Gastrocnemius medialis (tissue), 4 donors: ENCODE measurements at regions not wholly inside any gene's neighbourhood (a gene's known extent, or its start where the extent isn't known, plus 50 kb on each side); places are given as distances from the start of the nearest gene placed in this dataset.

Experiments
- ATAC-seq, 2 donors: fragments of 150-250 bp; one replicate each; pipeline ENCODE4 v1.9.1; 2016
- DNase-seq, 2 donors: peaks; one replicate each; pipeline ENCODE4 v3.0.0-alpha.2; 2019
- H3K27ac ChIP-seq, 4 donors: fragments of 200-600 bp; sonication (generic); 1 replicate in 1 of 4; 2 replicates in 3 of 4; pipeline ENCODE4 v1.5.1; 2016 to 2018; ENCODE audit warnings: mild to moderate bottlenecking in 2 of 4, moderate library complexity in 1 of 4
- H3K27me3 ChIP-seq, 3 donors: fragments of 200-600 bp; sonication (generic) in 2 of 3; 1 replicate in 1 of 3; 2 replicates in 2 of 3; pipeline versions ENCODE4 v1.5.1 to v1.6.0; 2016 to 2019; ENCODE audit warnings: mild to moderate bottlenecking in 1 of 3, moderate library complexity in 1 of 3
- H3K36me3 ChIP-seq, 2 donors: fragments of 200-600 bp; sonication (generic) in 1 of 2; one replicate each; pipeline ENCODE4 v1.5.1; 2017 to 2018
- H3K4me1 ChIP-seq, 2 donors: fragments of 200-600 bp; sonication (generic) in 1 of 2; one replicate each; pipeline ENCODE4 v1.5.1; 2016 to 2017; ENCODE audit warnings: mild to moderate bottlenecking in 2 of 2
- H3K4me3 ChIP-seq, 4 donors: fragments of 200-600 bp; sonication (generic) in 3 of 4; 1 replicate in 1 of 4; 2 replicates in 3 of 4; pipeline ENCODE4 v1.5.1; 2016 to 2019; ENCODE audit warnings: mild to moderate bottlenecking in 2 of 4
- H3K9me3 ChIP-seq, 3 donors: fragments of 200-600 bp; sonication (generic) in 2 of 3; 1 replicate in 1 of 3; 2 replicates in 2 of 3; pipeline ENCODE4 v1.5.1; 2016 to 2019
- POLR2A ChIP-seq, 2 donors: fragments of 450-650 bp; IDR thresholded peaks; one replicate each; pipeline ENCODE4 v1.6.1; 2017; ENCODE audit warnings: antibody characterized with exemption in 2 of 2, mild to moderate bottlenecking in 2 of 2, moderate library complexity in 2 of 2
- in situ Hi-C, 4 donors: fragments of 200-750 bp; cut with MboI; loops; one replicate each; pipeline versions ENCODE4 v1.15.0 to v1.8.0; 2017; ENCODE audit warnings: low sequenced_read_pairs in 4 of 4
- intact Hi-C: fragments of 100-400 bp; cut with DNase I; formaldehyde crosslinking; loops from one replicate; pipeline ENCODE4 v1.15.1; 2023; ENCODE audit warnings: low total_unique reads
- TF ChIP-seq, protein P1 (sequence below), 5 experiments: fragments of 450-650 bp in 3 of 5; fragments of 200-600 bp in 2 of 5; sonication (generic) in 2 of 5; IDR thresholded peaks in 4 of 5; conservative IDR thresholded peaks in 1 of 5; 1 replicate in 4 of 5; 2 replicates in 1 of 5; pipeline ENCODE4 v1.5.1; 2016 to 2019; ENCODE audit warnings: antibody characterized with exemption in 5 of 5, mild to moderate bottlenecking in 3 of 5, moderate library complexity in 3 of 5

- in situ Hi-C loops: no loop called here
- Histone ChIP-seq H3K4me1 (no peaks in the 10 kb centered on the region), H3K9me3 (no peaks in the 10 kb centered on the region), H3K36me3 (no peaks in the 10 kb centered on the region), H3K27me3 (no peaks in the 10 kb centered on the region), H3K27ac (no peak overlapping the region), H3K4me3 (no peak overlapping the region)
- ATAC-seq (no peak), DNase-seq (no peak)
- intact Hi-C loops: no loop called here
- TF ChIP-seq, protein P1, sequence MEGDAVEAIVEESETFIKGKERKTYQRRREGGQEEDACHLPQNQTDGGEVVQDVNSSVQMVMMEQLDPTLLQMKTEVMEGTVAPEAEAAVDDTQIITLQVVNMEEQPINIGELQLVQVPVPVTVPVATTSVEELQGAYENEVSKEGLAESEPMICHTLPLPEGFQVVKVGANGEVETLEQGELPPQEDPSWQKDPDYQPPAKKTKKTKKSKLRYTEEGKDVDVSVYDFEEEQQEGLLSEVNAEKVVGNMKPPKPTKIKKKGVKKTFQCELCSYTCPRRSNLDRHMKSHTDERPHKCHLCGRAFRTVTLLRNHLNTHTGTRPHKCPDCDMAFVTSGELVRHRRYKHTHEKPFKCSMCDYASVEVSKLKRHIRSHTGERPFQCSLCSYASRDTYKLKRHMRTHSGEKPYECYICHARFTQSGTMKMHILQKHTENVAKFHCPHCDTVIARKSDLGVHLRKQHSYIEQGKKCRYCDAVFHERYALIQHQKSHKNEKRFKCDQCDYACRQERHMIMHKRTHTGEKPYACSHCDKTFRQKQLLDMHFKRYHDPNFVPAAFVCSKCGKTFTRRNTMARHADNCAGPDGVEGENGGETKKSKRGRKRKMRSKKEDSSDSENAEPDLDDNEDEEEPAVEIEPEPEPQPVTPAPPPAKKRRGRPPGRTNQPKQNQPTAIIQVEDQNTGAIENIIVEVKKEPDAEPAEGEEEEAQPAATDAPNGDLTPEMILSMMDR (IDR thresholded peaks at IDR 0.05 in 4 of 5, conservative IDR thresholded peaks at IDR 0.05 in 1 of 5): no peak
- TF ChIP-seq POLR2A (IDR thresholded peaks at IDR 0.05): no peak
These were observed 507.4 kb upstream of the RAG2 start for GRCh38 chr11:37105427-37105826.

GRCh38 chr11:37104380-37104779, 506.3 kb upstream of the RAG2 start:
- intact Hi-C loops: no loop called here
- TF ChIP-seq, protein P1 (IDR thresholded peaks at IDR 0.05 in 4 of 5, conservative IDR thresholded peaks at IDR 0.05 in 1 of 5): no peak
- no peak for TF ChIP-seq POLR2A (IDR thresholded peaks at IDR 0.05)
- no peaks in the 10 kb centered on the region for H3K4me1 ChIP-seq
- no peaks in the 10 kb centered on the region for H3K9me3 ChIP-seq
- no peak for DNase-seq
- no peaks in the 10 kb centered on the region for H3K36me3 ChIP-seq
- ATAC-seq: no peak
- H3K4me3 ChIP-seq: no peak overlapping the region
- H3K27me3 ChIP-seq: no peaks in the 10 kb centered on the region
- in situ Hi-C loops: no loop called here
- no peak overlapping the region for H3K27ac ChIP-seq

DNA sequence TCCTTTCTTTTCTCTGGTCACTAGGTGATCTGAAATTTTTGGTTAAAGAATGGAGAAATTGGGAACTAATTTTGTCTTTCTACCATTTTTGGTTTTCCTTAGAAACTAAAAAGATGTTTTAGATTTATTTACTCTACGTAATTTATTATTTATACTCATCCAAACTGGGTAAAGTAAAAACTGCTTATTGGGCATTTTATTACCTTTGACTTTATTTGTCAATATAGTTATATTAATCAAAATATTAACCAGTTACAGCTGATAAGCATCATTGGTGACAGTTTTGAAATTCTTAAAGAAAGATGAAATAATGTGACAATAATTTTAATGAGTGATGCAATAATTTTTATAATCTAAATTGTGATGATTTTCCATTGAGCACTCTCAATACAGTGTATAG, 502.0 kb upstream of the RAG2 start:
- in situ Hi-C loops: no loop called here
- TF ChIP-seq POLR2A (IDR thresholded peaks at IDR 0.05): no peak
- TF ChIP-seq, protein P1 (IDR thresholded peaks at IDR 0.05 in 4 of 5, conservative IDR thresholded peaks at IDR 0.05 in 1 of 5): no peak
- H3K4me3 ChIP-seq: no peak overlapping the region

GRCh38 chr11:37092487-37092886, 494.5 kb upstream of the RAG2 start:
- TF ChIP-seq POLR2A (IDR thresholded peaks at IDR 0.05): no peak
- TF ChIP-seq, protein P1 (IDR thresholded peaks at IDR 0.05 in 4 of 5, conservative IDR thresholded peaks at IDR 0.05 in 1 of 5): no peak
- Histone ChIP-seq H3K27ac (no peak overlapping the region), H3K9me3 (no peaks in the 10 kb centered on the region), H3K27me3 (no peaks in the 10 kb centered on the region), H3K36me3 (no peaks in the 10 kb centered on the region), H3K4me1 (no peaks in the 10 kb centered on the region), H3K4me3 (no peak overlapping the region)
- ATAC-seq (no peak), DNase-seq (no peak)
- intact Hi-C loops: no loop called here
- in situ Hi-C loops: no loop called here

More for the DNA sequence above, 502.0 kb upstream of the RAG2 start:
- H3K36me3 ChIP-seq: no peaks in the 10 kb centered on the region
- DNase-seq: no peak
- intact Hi-C loops: no loop called here
- H3K4me1 ChIP-seq: no peaks in the 10 kb centered on the region
- H3K27me3 ChIP-seq: no peaks in the 10 kb centered on the region
- H3K27ac ChIP-seq: no peak overlapping the region
- H3K9me3 ChIP-seq: no peaks in the 10 kb centered on the region
- no peak for ATAC-seq

- intact Hi-C loops: no loop called here
These were observed 491.4 kb upstream of the RAG2 start for GRCh38 chr11:37089439-37089838.

More at GRCh38 chr11:37089439-37089838, 491.4 kb upstream of the RAG2 start:
- DNase-seq (no peak), ATAC-seq (no peak)
- no peak overlapping the region for H3K27ac ChIP-seq
- H3K36me3 ChIP-seq: no peaks in the 10 kb centered on the region
- H3K4me3 ChIP-seq: no peak overlapping the region
- no peaks in the 10 kb centered on the region for H3K27me3 ChIP-seq
- in situ Hi-C loops: no loop called here
- H3K9me3 ChIP-seq: no peaks in the 10 kb centered on the region
- H3K4me1 ChIP-seq: no peaks in the 10 kb centered on the region
- TF ChIP-seq, protein P1 (IDR thresholded peaks at IDR 0.05 in 4 of 5, conservative IDR thresholded peaks at IDR 0.05 in 1 of 5): no peak
- TF ChIP-seq POLR2A (IDR thresholded peaks at IDR 0.05): no peak
